Keratinocyte (primary cell): ENCODE measurements at regions not wholly inside any gene's neighbourhood (a gene's known extent, or its start where the extent isn't known, plus 50 kb on each side); places are given as distances from the start of the nearest gene placed in this dataset.
"Not testable (repeated sequence)": the region's sequence is repeated elsewhere in the genome, so short reads cannot be mapped to it uniquely, and the experiment has no call there.

Source experiments
- DNase-seq: peaks from one replicate; pipeline ENCODE4 v3.0.0-alpha.2; 2011; ENCODE audit warnings: low read depth, missing footprints, low spot score
- FAIRE-seq: peaks from 2 replicates; lab custom pipeline; 2011; peaks lifted over from hg19 to GRCh38; lab: Jason Lieb, UNC
- H2AFZ ChIP-seq: 2 replicates; pipeline ENCODE4 v1.6.0; 2012; ENCODE audit warnings: low read length, control low read depth, inconsistent platforms; ENCODE audit not compliant: control insufficient read depth
- H3K27ac ChIP-seq: 2 replicates; pipeline ENCODE4 v1.5.1; 2011; ENCODE audit warnings: low read length; ENCODE audit not compliant: control insufficient read depth, insufficient read depth
- H3K27me3 ChIP-seq: 3 replicates; pipeline ENCODE4 v1.6.0; 2011; ENCODE audit warnings: low read length; ENCODE audit not compliant: control insufficient read depth, insufficient read depth; ENCODE audit errors: extremely low read depth
- H3K36me3 ChIP-seq, 2 experiments: 2 replicates in 1 of 2; 3 replicates in 1 of 2; pipeline ENCODE4 v1.5.1; 2011; ENCODE audit warnings: low read length in 2 of 2, mild to moderate bottlenecking in 1 of 2; ENCODE audit not compliant: control insufficient read depth in 2 of 2, insufficient read depth in 2 of 2; ENCODE audit errors: extremely low read depth in 1 of 2
- H3K4me1 ChIP-seq: 3 replicates; pipeline ENCODE4 v1.5.1; 2011; ENCODE audit warnings: low read length; ENCODE audit not compliant: control insufficient read depth, insufficient read depth; ENCODE audit errors: extremely low read depth
- H3K4me2 ChIP-seq: 3 replicates; pipeline ENCODE4 v1.6.0; 2011; ENCODE audit warnings: low read depth, low read length; ENCODE audit not compliant: control insufficient read depth, insufficient read depth; ENCODE audit errors: extremely low read depth
- H3K4me3 ChIP-seq, 3 experiments: fragments of 200-600 bp in 1 of 3; sonication (generic) in 1 of 3; 2 replicates in 2 of 3; 3 replicates in 1 of 3; pipeline ENCODE4 v1.5.1; 2011 to 2016; ENCODE audit warnings: low read length in 3 of 3, mild to moderate bottlenecking in 3 of 3, control low read depth in 2 of 3, inconsistent platforms in 1 of 3, low read depth in 1 of 3, mixed read lengths in 1 of 3, mixed run types in 1 of 3, moderate library complexity in 1 of 3; ENCODE audit not compliant: control insufficient read depth in 2 of 3, insufficient read depth in 2 of 3; ENCODE audit errors: extremely low read depth in 1 of 3
- H3K79me2 ChIP-seq: 2 replicates; pipeline ENCODE4 v1.6.0; 2012; ENCODE audit warnings: low read length; ENCODE audit not compliant: control insufficient read depth, insufficient read depth
- H3K9ac ChIP-seq: 3 replicates; pipeline ENCODE4 v1.6.0; 2011; ENCODE audit warnings: low read length; ENCODE audit not compliant: control insufficient read depth, insufficient read depth; ENCODE audit errors: extremely low read depth
- H3K9me1 ChIP-seq: 3 replicates; pipeline ENCODE4 v1.6.0; 2011; ENCODE audit warnings: low read length; ENCODE audit not compliant: control insufficient read depth, insufficient read depth; ENCODE audit errors: extremely low read depth
- H3K9me3 ChIP-seq: 2 replicates; pipeline ENCODE4 v1.5.1; 2012; ENCODE audit warnings: low read depth, low read length; ENCODE audit not compliant: control insufficient read depth
- H4K20me1 ChIP-seq: 3 replicates; pipeline ENCODE4 v1.6.0; 2011; ENCODE audit warnings: low read length; ENCODE audit not compliant: control insufficient read depth, insufficient read depth; ENCODE audit errors: extremely low read depth
- CTCF ChIP-seq, 3 experiments: IDR thresholded peaks in 1 of 3; conservative IDR thresholded peaks in 1 of 3; optimal IDR thresholded peaks in 1 of 3; 2 replicates in 2 of 3; 3 replicates in 1 of 3; pipeline versions ENCODE3 to v1.5.1; 2011; ENCODE audit warnings: low read length in 3 of 3, mild to moderate bottlenecking in 3 of 3, moderate library complexity in 2 of 3, control low read depth in 1 of 3, inconsistent platforms in 1 of 3; ENCODE audit not compliant: insufficient read depth in 2 of 3; ENCODE audit errors: extremely low read depth in 1 of 3
- EZH2 ChIP-seq: IDR thresholded peaks from one replicate; pipeline ENCODE4 v1.6.1; 2012; ENCODE audit warnings: inconsistent platforms, mild to moderate bottlenecking, low read length, moderate library complexity
- dilution Hi-C: fragments of 300-500 bp; cut with MboI; formaldehyde crosslinking; loops from one replicate; pipeline ENCODE4 v1.7.0; 2020; ENCODE audit warnings: low sequenced_read_pairs; ENCODE audit not compliant: extremely low pct_ligation_motif_present

DNA sequence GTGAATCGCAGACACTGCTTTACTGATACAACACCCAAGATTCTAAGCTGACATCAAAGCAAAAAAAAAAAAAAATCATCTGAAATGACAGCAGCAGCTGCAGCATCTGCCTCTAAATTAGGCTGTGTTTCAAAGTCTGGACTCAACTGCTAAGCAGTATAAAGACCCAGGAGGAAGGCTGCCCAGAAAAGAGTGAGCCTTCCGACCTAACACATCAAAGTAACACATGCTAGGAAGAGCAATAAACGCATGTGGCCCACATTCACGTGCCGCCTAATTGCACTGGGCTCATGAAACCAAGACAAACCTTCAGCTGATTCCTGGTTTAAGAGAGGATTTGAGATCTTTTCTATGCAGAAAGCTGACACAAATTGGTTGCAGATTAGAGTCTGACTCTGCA is 317.1 kb downstream of the ZIC4 start:
- Histone ChIP-seq H3K4me3 (no peak overlapping the region), H3K4me2 (no peak overlapping the region), H3K4me1 (no peaks in the 10 kb centered on the region), H3K27me3 (no peaks in the 10 kb centered on the region), H3K9me1 (no peaks in the 10 kb centered on the region), H3K36me3 (no peaks in the 10 kb centered on the region), H3K9ac (no peak overlapping the region), H4K20me1 (no peaks in the 10 kb centered on the region), H3K79me2 (no peaks in the 10 kb centered on the region), H2AFZ (no peak overlapping the region), H3K27ac (no peak overlapping the region), H3K9me3 (no peaks in the 10 kb centered on the region)
- FAIRE-seq (no peak), DNase-seq (no peak)
- TF ChIP-seq EZH2 (no peak), CTCF (optimal IDR thresholded peaks at IDR 0.05 in 1 of 3, IDR thresholded peaks at IDR 0.05 in 1 of 3, conservative IDR thresholded peaks at IDR 0.05 in 1 of 3; ENCODE audit: extremely low read depth in 1 of 3, insufficient read depth in 2 of 3, low read length in 3 of 3) (no peak)
- dilution Hi-C loops, result no loop called here

DNA sequence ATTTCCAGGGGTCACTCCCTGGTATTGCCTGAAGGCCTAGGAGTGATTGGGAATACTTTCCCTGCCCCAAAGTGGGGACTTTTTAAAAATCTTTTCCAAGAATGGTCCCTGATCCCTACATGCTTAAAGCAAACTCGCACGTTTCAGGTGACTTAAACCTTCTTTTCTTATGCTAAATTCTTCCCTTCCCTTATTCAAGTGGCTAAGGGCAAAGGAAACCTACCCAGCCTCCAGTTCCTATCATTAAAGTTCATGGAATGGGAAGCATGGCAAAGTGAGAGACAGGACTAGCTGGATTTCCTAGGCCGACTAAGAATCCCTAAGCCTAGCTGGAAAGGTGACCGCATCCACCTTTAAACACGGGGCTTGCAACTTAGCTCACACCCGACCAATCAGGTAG is 346.8 kb downstream of the ZIC4 start:
- H3K9ac ChIP-seq, H3K36me3 ChIP-seq, H2AFZ ChIP-seq, FAIRE-seq, H3K4me3 ChIP-seq, H3K27me3 ChIP-seq, H3K4me2 ChIP-seq, H4K20me1 ChIP-seq, dilution Hi-C loops, H3K9me3 ChIP-seq, H3K79me2 ChIP-seq, H3K9me1 ChIP-seq, H3K4me1 ChIP-seq, DNase-seq, H3K27ac ChIP-seq: not testable (repeated sequence)

- no peak overlapping the region for H2AFZ ChIP-seq
- H3K27ac ChIP-seq, result no peak overlapping the region
- H3K79me2 ChIP-seq, result no peaks in the 10 kb centered on the region
- TF ChIP-seq CTCF (optimal IDR thresholded peaks at IDR 0.05 in 1 of 3, IDR thresholded peaks at IDR 0.05 in 1 of 3, conservative IDR thresholded peaks at IDR 0.05 in 1 of 3; ENCODE audit: extremely low read depth in 1 of 3, insufficient read depth in 2 of 3, low read length in 3 of 3) (no peak), EZH2 (no peak)
- H3K9me3 ChIP-seq, result no peaks in the 10 kb centered on the region
- DNase-seq (no peak), FAIRE-seq (no peak)
- H4K20me1 ChIP-seq, result no peaks in the 10 kb centered on the region
- dilution Hi-C loops, result no loop called here
- H3K27me3 ChIP-seq, result no peaks in the 10 kb centered on the region
- no peaks in the 10 kb centered on the region for H3K4me1 ChIP-seq
- H3K9ac ChIP-seq, result no peak overlapping the region
- no peaks in the 10 kb centered on the region for H3K9me1 ChIP-seq
- H3K4me3 ChIP-seq, result no peak overlapping the region
- H3K36me3 ChIP-seq, result no peaks in the 10 kb centered on the region
- no peak overlapping the region for H3K4me2 ChIP-seq
These were observed 356.5 kb downstream of the ZIC4 start for GRCh38 chr3:147049821-147050220.
